GM12878 (cell line): ENCODE measurements at regions not wholly inside any gene's neighbourhood (a gene's known extent, or its start where the extent isn't known, plus 50 kb on each side); places are given as distances from the start of the nearest gene placed in this dataset. TPM values are rescaled to one million over a fixed set of nuclear protein-coding genes. Genes with fewer than 3 reads are reported as not detected.

Experiments
- small RNA-seq: library from RNA; depleted of rRNA; stranded (forward); fragments of <200 nt; gene quantifications from one replicate; pipeline ENCODE3, GENCODE V24; 2014

Small RNAs in the stretch of these regions (small RNA-seq; reads per million reads assigned to genes)
- gene AC096531.1 (not detected), gene RNA5SP23 (0.12 reads per million)
